ENCODE measurements at regions not wholly inside any gene's neighbourhood (a gene's known extent, or its start where the extent isn't known, plus 50 kb on each side); places are given as distances from the start of the nearest gene placed in this dataset.
"Not testable (repeated sequence)": the region's sequence is repeated elsewhere in the genome, so short reads cannot be mapped to it uniquely, and the experiment has no call there.

- DNase-seq (ENCODE audit: low read depth): no peak
- no peak for TF ChIP-seq POLR2A (IDR thresholded peaks at IDR 0.05; ENCODE audit: extremely low read depth, insufficient read length)
- no peak for TF ChIP-seq MYC (IDR thresholded peaks at IDR 0.05; ENCODE audit: low read depth, low read length)
- TF ChIP-seq CTCF (IDR thresholded peaks at IDR 0.05; ENCODE audit: low read depth, low read length): no peak
- TF ChIP-seq, protein P1, sequence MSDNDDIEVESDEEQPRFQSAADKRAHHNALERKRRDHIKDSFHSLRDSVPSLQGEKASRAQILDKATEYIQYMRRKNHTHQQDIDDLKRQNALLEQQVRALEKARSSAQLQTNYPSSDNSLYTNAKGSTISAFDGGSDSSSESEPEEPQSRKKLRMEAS (IDR thresholded peaks at IDR 0.05; ENCODE audit: low read depth, low read length): no peak
- no peak overlapping the region for H3K4me3 ChIP-seq (ENCODE audit: low read depth, low read length)
These were observed 96.2 kb downstream of the RGS2 start for GRCh38 chr1:192905049-192905448.

DNA sequence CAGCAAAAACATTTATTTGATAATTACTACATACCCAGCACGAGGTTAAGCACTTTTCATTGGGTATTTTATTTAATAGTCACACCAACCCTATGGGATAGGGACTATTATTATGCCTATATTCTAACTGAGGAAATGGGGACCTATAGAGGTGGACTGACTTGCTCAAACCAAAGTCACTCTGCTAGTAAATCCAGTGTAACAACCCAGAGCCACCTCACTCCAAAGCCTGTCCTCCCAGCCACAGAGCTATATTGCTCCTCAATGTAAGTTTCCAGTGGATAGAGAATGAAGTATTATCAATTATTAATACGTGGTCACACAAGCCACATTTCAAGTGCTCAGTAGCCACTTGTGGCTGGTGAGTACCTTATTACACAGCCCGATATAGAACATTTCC lies 97.5 kb downstream of the RGS2 start:
- DNase-seq (ENCODE audit: low read depth): no peak
- TF ChIP-seq, protein P1 (IDR thresholded peaks at IDR 0.05; ENCODE audit: low read depth, low read length): no peak
- TF ChIP-seq MYC (IDR thresholded peaks at IDR 0.05; ENCODE audit: low read depth, low read length): no peak
- no peak for TF ChIP-seq CTCF (IDR thresholded peaks at IDR 0.05; ENCODE audit: low read depth, low read length)
- no peak for TF ChIP-seq POLR2A (IDR thresholded peaks at IDR 0.05; ENCODE audit: extremely low read depth, insufficient read length)
- H3K4me3 ChIP-seq (ENCODE audit: low read depth, low read length): no peak overlapping the region

- TF ChIP-seq POLR2A (IDR thresholded peaks at IDR 0.05; ENCODE audit: extremely low read depth, insufficient read length): no peak
- TF ChIP-seq, protein P1 (IDR thresholded peaks at IDR 0.05; ENCODE audit: low read depth, low read length): no peak
- TF ChIP-seq MYC (IDR thresholded peaks at IDR 0.05; ENCODE audit: low read depth, low read length): no peak
- TF ChIP-seq CTCF (IDR thresholded peaks at IDR 0.05; ENCODE audit: low read depth, low read length): no peak
- DNase-seq (ENCODE audit: low read depth): no peak
These were observed 98.9 kb downstream of the RGS2 start for GRCh38 chr1:192907545-192908243.

GRCh38 chr1:192911896-192912656 lies 103.2 kb downstream of the RGS2 start:
- not testable (repeated sequence) for DNase-seq (ENCODE audit: low read depth)

More at GRCh38 chr1:192907545-192908243, 98.9 kb downstream of the RGS2 start:
- no peak overlapping the region for H3K4me3 ChIP-seq (ENCODE audit: low read depth, low read length)

DNA sequence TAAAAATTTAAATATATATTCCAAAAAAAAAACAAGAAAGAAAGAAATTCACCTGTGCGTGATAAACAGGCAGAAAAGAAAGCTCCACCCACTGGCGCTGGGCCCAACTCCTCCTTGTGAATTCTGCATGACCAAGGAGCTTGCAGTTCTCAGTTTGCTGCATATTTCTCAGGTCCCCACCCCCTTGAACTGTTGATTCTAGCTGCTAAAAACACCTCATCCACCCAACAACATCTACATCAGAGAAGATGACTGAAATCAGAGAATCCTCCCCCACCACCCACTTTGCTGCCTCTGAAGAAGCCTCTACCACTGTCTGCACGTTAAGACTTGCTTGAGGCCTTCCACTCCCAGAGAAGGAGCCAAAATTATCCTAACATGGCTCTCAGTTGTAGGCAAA lies 104.8 kb downstream of the RGS2 start:
- no peak overlapping the region for H3K4me3 ChIP-seq (ENCODE audit: low read depth, low read length)
- TF ChIP-seq CTCF (IDR thresholded peaks at IDR 0.05; ENCODE audit: low read depth, low read length) (no peak), POLR2A (IDR thresholded peaks at IDR 0.05; ENCODE audit: extremely low read depth, insufficient read length) (no peak), MYC (IDR thresholded peaks at IDR 0.05; ENCODE audit: low read depth, low read length) (no peak)
- TF ChIP-seq, protein P1 (IDR thresholded peaks at IDR 0.05; ENCODE audit: low read depth, low read length): no peak
- DNase-seq (ENCODE audit: low read depth): no peak

More at GRCh38 chr1:192911896-192912656, 103.2 kb downstream of the RGS2 start:
- H3K4me3 ChIP-seq (ENCODE audit: low read depth, low read length): not testable (repeated sequence)

DNA sequence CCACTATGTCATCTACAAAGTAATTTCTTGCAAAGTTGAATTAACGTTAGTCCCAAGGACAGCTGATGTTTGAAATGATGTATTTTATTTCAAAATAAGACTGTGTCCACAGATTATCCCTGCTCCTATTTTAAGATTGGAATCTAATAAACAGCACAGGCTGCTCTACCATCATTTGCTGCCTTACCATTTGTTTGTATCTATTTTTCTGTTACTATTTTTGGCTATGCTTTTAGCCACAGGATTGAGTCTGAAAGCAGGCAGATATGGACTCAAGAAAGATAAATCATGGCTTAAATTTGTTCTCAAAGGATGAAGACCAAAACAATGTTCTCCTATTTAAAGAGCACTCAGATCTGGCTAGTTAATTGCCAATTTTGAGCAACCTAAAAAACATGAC lies 105.3 kb downstream of the RGS2 start:
- no peak for DNase-seq (ENCODE audit: low read depth)
- no peak overlapping the region for H3K4me3 ChIP-seq (ENCODE audit: low read depth, low read length)
- TF ChIP-seq MYC (IDR thresholded peaks at IDR 0.05; ENCODE audit: low read depth, low read length): no peak
- TF ChIP-seq POLR2A (IDR thresholded peaks at IDR 0.05; ENCODE audit: extremely low read depth, insufficient read length): no peak
- no peak for TF ChIP-seq CTCF (IDR thresholded peaks at IDR 0.05; ENCODE audit: low read depth, low read length)
- TF ChIP-seq, protein P1 (IDR thresholded peaks at IDR 0.05; ENCODE audit: low read depth, low read length): no peak
